Activated CD4-positive, alpha-beta T cell treated with anti-CD3 and anti-CD28 coated beads, Interleukin-2, amount 10 ng/mL, durations not matched to agents 7 days and 5 days (primary cell): ENCODE measurements at regions not wholly inside any gene's neighbourhood (a gene's known extent, or its start where the extent isn't known, plus 50 kb on each side); places are given as distances from the start of the nearest gene placed in this dataset.

ENCODE experiments used
- CTCF ChIA-PET: fragments of 350-600 bp; sonication (Branson Sonifier 250); formaldehyde crosslinking; loops from one replicate; lab custom pipeline; 2021; ENCODE audit warnings: antibody characterized with exemption; lab: Charles Lee
- POLR2A ChIA-PET: fragments of 350-600 bp; sonication (Branson Sonifier 250); formaldehyde crosslinking; loops from one replicate; lab custom pipeline; 2021; ENCODE audit warnings: antibody characterized with exemption; lab: Charles Lee
- DNase-seq: peaks from one replicate; pipeline ENCODE4 v3.0.0-alpha.2; 2020
- H3K27ac Mint-ChIP-seq: one replicate; pipeline ENCODE4 v1.8.0; 2021; ENCODE audit warnings: mild to moderate bottlenecking, moderate library complexity, mixed read lengths
- H3K27me3 Mint-ChIP-seq: one replicate; pipeline ENCODE4 v1.8.0; 2021; ENCODE audit warnings: mixed read lengths
- H3K36me3 Mint-ChIP-seq: one replicate; pipeline ENCODE4 v1.8.0; 2021; ENCODE audit warnings: low read depth, mixed read lengths
- H3K4me1 Mint-ChIP-seq: one replicate; pipeline ENCODE4 v1.8.0; 2021; ENCODE audit warnings: mixed read lengths
- H3K4me3 Mint-ChIP-seq: one replicate; pipeline ENCODE4 v1.8.0; 2021; ENCODE audit warnings: mild to moderate bottlenecking, moderate library complexity, mixed read lengths
- H3K9me3 Mint-ChIP-seq: one replicate; pipeline ENCODE4 v1.8.0; 2021; ENCODE audit warnings: mixed read lengths

GRCh38 chr13:106153041-106153440 is 382.4 kb downstream of the EFNB2 start:
- no peaks in the 10 kb centered on the region for H3K9me3 Mint-ChIP-seq
- no peaks in the 10 kb centered on the region for H3K4me1 Mint-ChIP-seq
- H3K36me3 Mint-ChIP-seq: no peaks in the 10 kb centered on the region
- H3K4me3 Mint-ChIP-seq: no peak overlapping the region
- no peak overlapping the region for H3K27ac Mint-ChIP-seq
- H3K27me3 Mint-ChIP-seq: no peaks in the 10 kb centered on the region
- ChIA-PET CTCF (no interaction called here), POLR2A (no interaction called here)
- DNase-seq: no peak

DNA sequence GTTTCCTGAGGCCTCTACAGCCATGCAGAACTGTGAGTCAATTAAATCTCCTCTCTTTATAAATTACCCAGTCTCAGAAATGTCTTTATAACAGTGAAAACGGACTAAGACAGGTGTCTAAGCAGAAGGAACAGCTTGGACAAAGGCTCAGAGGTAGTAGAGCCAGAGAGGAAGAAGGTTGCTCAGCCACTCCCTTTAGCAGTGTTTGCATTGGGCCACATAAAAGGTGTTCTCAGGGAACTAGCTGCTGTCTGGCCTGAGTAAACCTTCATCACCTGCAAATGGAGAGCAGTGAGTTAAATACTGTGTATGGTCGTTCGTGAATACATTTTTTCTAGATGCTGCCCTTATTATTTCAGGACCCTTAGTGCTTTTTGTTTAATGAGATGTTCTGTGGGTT is 383.4 kb downstream of the EFNB2 start:
- H3K27ac Mint-ChIP-seq: no peak overlapping the region
- H3K4me3 Mint-ChIP-seq: no peak overlapping the region
- H3K9me3 Mint-ChIP-seq: no peaks in the 10 kb centered on the region
- DNase-seq: no peak
- H3K36me3 Mint-ChIP-seq: no peaks in the 10 kb centered on the region
- H3K27me3 Mint-ChIP-seq: no peaks in the 10 kb centered on the region
- POLR2A ChIA-PET: no interaction called here
- CTCF ChIA-PET: interaction anchor here (0.7 kb wide), 1 partner anchor 1028 kb away, joined by 3 read pairs; no protein-coding TSS in a partner anchor
- H3K4me1 Mint-ChIP-seq: no peaks in the 10 kb centered on the region

GRCh38 chr13:106151056-106151699 is 384.3 kb downstream of the EFNB2 start:
- CTCF ChIA-PET: no interaction called here

GRCh38 chr13:106145997-106146864 is 389.2 kb downstream of the EFNB2 start:
- H3K27ac Mint-ChIP-seq: no peak overlapping the region
- no peaks in the 10 kb centered on the region for H3K36me3 Mint-ChIP-seq
- no peaks in the 10 kb centered on the region for H3K9me3 Mint-ChIP-seq
- H3K27me3 Mint-ChIP-seq: peaks cover 2% of the 10 kb centered on the region
- POLR2A ChIA-PET: no interaction called here
- CTCF ChIA-PET: no interaction called here
- H3K4me1 Mint-ChIP-seq: no peaks in the 10 kb centered on the region
- H3K4me3 Mint-ChIP-seq: no peak overlapping the region
- DNase-seq: no peak

More at GRCh38 chr13:106151056-106151699, 384.3 kb downstream of the EFNB2 start:
- Mint-ChIP-seq H3K9me3 (no peaks in the 10 kb centered on the region), H3K4me1 (no peaks in the 10 kb centered on the region), H3K4me3 (no peak overlapping the region), H3K27me3 (no peaks in the 10 kb centered on the region), H3K36me3 (no peaks in the 10 kb centered on the region), H3K27ac (no peak overlapping the region)
- no peak for DNase-seq
- POLR2A ChIA-PET: no interaction called here

- Mint-ChIP-seq H3K9me3 (no peaks in the 10 kb centered on the region), H3K27ac (no peak overlapping the region), H3K36me3 (no peaks in the 10 kb centered on the region), H3K4me3 (no peak overlapping the region), H3K4me1 (no peaks in the 10 kb centered on the region), H3K27me3 (peaks cover 2% of the 10 kb centered on the region)
- CTCF ChIA-PET: no interaction called here
- no peak for DNase-seq
- POLR2A ChIA-PET: no interaction called here
These were observed 390.4 kb downstream of the EFNB2 start for GRCh38 chr13:106145070-106145469.

- peaks cover 2% of the 10 kb centered on the region for H3K27me3 Mint-ChIP-seq
- no peaks in the 10 kb centered on the region for H3K36me3 Mint-ChIP-seq
- ChIA-PET POLR2A (no interaction called here), CTCF (interaction anchor here (0.6 to 0.7 kb wide), 2 partner anchors 171 to 1225 kb away, joined by 3 read pairs; no protein-coding TSS in a partner anchor)
- H3K27ac Mint-ChIP-seq: no peak overlapping the region
- H3K4me1 Mint-ChIP-seq: no peaks in the 10 kb centered on the region
- no peak overlapping the region for H3K4me3 Mint-ChIP-seq
- no peak for DNase-seq
- no peaks in the 10 kb centered on the region for H3K9me3 Mint-ChIP-seq
These were observed 391.3 kb downstream of the EFNB2 start for GRCh38 chr13:106143930-106144709.

DNA sequence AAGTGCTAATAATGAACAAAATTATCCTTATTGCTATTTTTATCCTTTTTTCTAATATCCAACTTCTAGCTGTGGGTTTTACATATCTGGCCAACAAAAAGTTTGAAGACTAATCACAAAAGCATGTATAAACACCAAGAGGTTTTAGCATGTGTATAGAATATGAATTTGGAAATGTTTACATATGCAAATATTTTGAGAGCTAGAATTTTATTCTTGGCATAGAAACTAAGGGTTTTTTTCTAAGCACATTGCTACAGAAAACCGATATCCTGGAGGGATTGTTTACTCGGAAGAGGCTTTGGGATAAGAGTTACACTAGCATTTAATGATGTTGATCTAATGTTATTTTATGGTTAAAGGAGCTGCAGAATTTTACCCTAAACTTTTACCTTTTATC is 392.1 kb downstream of the EFNB2 start:
- H3K4me3 Mint-ChIP-seq: no peak overlapping the region
- H3K9me3 Mint-ChIP-seq: no peaks in the 10 kb centered on the region
- peaks cover 2% of the 10 kb centered on the region for H3K27me3 Mint-ChIP-seq
- H3K4me1 Mint-ChIP-seq: no peaks in the 10 kb centered on the region
- H3K36me3 Mint-ChIP-seq: no peaks in the 10 kb centered on the region
- no peak for DNase-seq
- no peak overlapping the region for H3K27ac Mint-ChIP-seq
- POLR2A ChIA-PET: no interaction called here
- CTCF ChIA-PET: interaction anchor here (0.6 to 0.7 kb wide), 2 partner anchors 172 to 1224 kb away, joined by 3 read pairs; no protein-coding TSS in a partner anchor

DNA sequence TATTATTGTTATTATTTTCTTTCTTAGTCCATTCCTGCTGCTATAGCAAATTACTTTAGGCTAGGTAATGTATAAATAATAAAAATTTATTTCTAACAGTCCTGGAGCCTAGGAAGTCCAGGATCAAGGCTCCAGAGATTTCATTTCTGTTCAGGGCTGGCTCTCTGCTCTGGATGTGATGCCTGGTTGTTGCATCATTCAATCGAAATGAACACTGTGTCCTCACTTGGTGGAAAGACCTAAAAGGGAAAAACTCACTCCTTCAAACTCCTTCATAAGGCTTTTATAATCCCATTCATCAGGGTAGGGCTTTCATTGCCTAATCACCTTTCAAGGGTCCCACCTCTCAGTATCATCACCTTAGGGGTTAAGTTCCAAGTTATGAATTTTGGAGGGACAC is 395.0 kb downstream of the EFNB2 start:
- Mint-ChIP-seq H3K36me3 (no peaks in the 10 kb centered on the region), H3K9me3 (no peaks in the 10 kb centered on the region), H3K27me3 (peaks cover 2% of the 10 kb centered on the region), H3K4me1 (no peaks in the 10 kb centered on the region), H3K4me3 (no peak overlapping the region), H3K27ac (no peak overlapping the region)
- DNase-seq: no peak
- POLR2A ChIA-PET: no interaction called here
- CTCF ChIA-PET: no interaction called here

- Mint-ChIP-seq H3K9me3 (no peaks in the 10 kb centered on the region), H3K36me3 (no peaks in the 10 kb centered on the region), H3K4me1 (no peaks in the 10 kb centered on the region), H3K27me3 (no peaks in the 10 kb centered on the region), H3K27ac (no peak overlapping the region), H3K4me3 (no peak overlapping the region)
- POLR2A ChIA-PET: no interaction called here
- CTCF ChIA-PET: no interaction called here
- no peak for DNase-seq
These were observed 395.5 kb downstream of the EFNB2 start for GRCh38 chr13:106139942-106140341.

- ChIA-PET CTCF (no interaction called here), POLR2A (no interaction called here)
- no peak for DNase-seq
- Mint-ChIP-seq H3K27me3 (no peaks in the 10 kb centered on the region), H3K4me3 (no peak overlapping the region), H3K9me3 (no peaks in the 10 kb centered on the region), H3K4me1 (no peaks in the 10 kb centered on the region), H3K36me3 (no peaks in the 10 kb centered on the region), H3K27ac (no peak overlapping the region)
These were observed 396.1 kb downstream of the EFNB2 start for GRCh38 chr13:106139377-106139776.

- Mint-ChIP-seq H3K4me1 (no peaks in the 10 kb centered on the region), H3K27ac (no peak overlapping the region), H3K27me3 (no peaks in the 10 kb centered on the region), H3K36me3 (no peaks in the 10 kb centered on the region), H3K4me3 (no peak overlapping the region), H3K9me3 (no peaks in the 10 kb centered on the region)
- no peak for DNase-seq
- POLR2A ChIA-PET: no interaction called here
- CTCF ChIA-PET: no interaction called here
These were observed 396.8 kb downstream of the EFNB2 start for GRCh38 chr13:106138620-106139019.

DNA sequence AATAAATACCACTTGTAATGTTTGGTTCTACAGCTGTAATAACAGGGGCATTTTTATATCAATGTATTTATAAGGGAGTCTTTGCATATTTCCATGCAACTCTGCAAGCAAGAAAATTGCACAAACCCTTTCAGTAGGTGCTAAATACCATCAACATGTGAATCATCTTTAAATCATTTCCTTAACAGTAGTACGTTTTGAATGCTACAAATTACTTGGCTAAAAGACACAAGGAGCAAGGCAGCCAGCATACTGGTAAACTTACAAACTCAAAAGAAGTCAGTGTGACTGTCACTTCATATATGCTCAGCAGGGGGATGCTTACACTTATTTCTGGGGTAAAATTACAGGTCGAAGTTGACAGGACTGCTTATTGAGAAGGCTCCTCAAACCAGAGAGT is 402.4 kb downstream of the EFNB2 start:
- Mint-ChIP-seq H3K36me3 (no peaks in the 10 kb centered on the region), H3K27ac (no peak overlapping the region), H3K9me3 (no peaks in the 10 kb centered on the region), H3K4me1 (no peaks in the 10 kb centered on the region), H3K4me3 (no peak overlapping the region), H3K27me3 (no peaks in the 10 kb centered on the region)
- DNase-seq: no peak
- POLR2A ChIA-PET: no interaction called here
- CTCF ChIA-PET: no interaction called here

DNA sequence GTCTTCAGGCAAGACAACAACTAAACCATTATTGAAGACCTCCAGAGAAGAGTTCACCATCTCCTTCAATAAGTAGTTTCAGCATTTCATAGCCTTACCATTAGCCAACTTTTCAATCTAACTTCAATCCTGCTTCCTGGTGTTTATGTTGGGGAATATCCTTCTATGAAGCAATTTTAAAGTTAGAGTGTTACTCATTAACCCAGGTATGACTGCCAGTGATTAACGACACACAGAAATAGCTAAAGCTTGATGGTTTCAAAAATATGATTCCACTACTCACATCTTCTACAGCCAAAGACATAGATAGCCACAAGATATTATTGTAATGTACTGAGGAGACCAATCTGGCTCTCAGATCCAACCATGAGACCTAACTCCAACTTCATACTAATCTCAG is 403.2 kb downstream of the EFNB2 start:
- ChIA-PET CTCF (no interaction called here), POLR2A (no interaction called here)
- H3K4me1 Mint-ChIP-seq: no peaks in the 10 kb centered on the region
- no peak overlapping the region for H3K27ac Mint-ChIP-seq
- no peaks in the 10 kb centered on the region for H3K36me3 Mint-ChIP-seq
- H3K9me3 Mint-ChIP-seq: no peaks in the 10 kb centered on the region
- DNase-seq: no peak
- H3K4me3 Mint-ChIP-seq: no peak overlapping the region
- no peaks in the 10 kb centered on the region for H3K27me3 Mint-ChIP-seq
